Esophagus muscularis mucosa (tissue), 3 donors: ENCODE measurements at regions not wholly inside any gene's neighbourhood (a gene's known extent, or its start where the extent isn't known, plus 50 kb on each side); places are given as distances from the start of the nearest gene placed in this dataset.

ENCODE experiments used
- CTCF ChIP-seq, 3 experiments: fragments of 200-600 bp in 2 of 3; fragments of 450-650 bp in 1 of 3; sonication (generic) in 2 of 3; IDR thresholded peaks; one replicate each; pipeline ENCODE4 v1.5.1; 2017 to 2019; ENCODE audit warnings: antibody characterized with exemption in 3 of 3, mild to moderate bottlenecking in 2 of 3, moderate library complexity in 1 of 3
- POLR2A ChIP-seq: fragments of 450-650 bp; IDR thresholded peaks from one replicate; pipeline ENCODE4 v1.6.1; 2017; ENCODE audit warnings: antibody characterized with exemption, moderate library complexity, mild to moderate bottlenecking, low read depth
- POLR2AphosphoS5 ChIP-seq, 2 donors: sonication (generic); formaldehyde crosslinking; IDR thresholded peaks; one replicate each; pipeline ENCODE4 v1.6.1; 2017; ENCODE audit warnings: antibody characterized with exemption in 2 of 2

- TF ChIP-seq CTCF (IDR thresholded peaks at IDR 0.05) = no peak
- no peak for TF ChIP-seq POLR2A
- TF ChIP-seq POLR2AphosphoS5 (IDR thresholded peaks at IDR 0.05) = no peak
Observed at GRCh38 chr4:175480404-175480803, 331.7 kb downstream of the GPM6A start.
